ENCODE measurements at regions not wholly inside any gene's neighbourhood (a gene's known extent, or its start where the extent isn't known, plus 50 kb on each side); places are given as distances from the start of the nearest gene placed in this dataset.
"Not testable (repeated sequence)": the region's sequence is repeated elsewhere in the genome, so short reads cannot be mapped to it uniquely, and the experiment has no call there.

DNA sequence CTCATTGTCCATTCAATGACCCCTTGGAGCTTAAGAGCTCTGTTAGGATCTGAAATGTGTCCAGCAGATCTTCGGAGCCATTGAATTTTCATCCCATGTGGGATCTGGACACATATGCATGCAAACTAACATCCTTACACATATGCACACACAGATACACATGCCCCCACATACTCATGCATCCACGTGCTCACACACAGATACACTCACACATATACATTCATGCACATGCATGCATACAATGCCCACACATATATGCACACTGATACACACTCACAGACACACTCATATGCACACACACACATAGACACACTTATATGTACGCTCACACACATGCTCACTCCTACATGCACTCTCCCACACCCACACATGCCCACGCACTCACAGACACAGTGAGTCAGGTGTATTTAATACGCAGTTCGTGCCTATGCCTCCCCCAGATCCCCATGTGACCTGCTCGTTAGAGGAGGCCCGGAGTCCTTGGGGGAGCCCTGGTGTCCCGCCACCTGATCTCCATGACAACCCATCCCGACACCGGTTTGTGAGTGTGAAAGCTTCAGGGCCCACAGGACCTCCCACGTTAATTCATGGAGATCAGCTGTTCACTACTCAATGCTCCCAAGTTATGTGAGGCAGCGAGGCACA lies 121.9 kb upstream of the SULF2 start:
- no peak for DNase-seq (ENCODE audit: low read depth, low spot score)
- TF ChIP-seq, protein P1, sequence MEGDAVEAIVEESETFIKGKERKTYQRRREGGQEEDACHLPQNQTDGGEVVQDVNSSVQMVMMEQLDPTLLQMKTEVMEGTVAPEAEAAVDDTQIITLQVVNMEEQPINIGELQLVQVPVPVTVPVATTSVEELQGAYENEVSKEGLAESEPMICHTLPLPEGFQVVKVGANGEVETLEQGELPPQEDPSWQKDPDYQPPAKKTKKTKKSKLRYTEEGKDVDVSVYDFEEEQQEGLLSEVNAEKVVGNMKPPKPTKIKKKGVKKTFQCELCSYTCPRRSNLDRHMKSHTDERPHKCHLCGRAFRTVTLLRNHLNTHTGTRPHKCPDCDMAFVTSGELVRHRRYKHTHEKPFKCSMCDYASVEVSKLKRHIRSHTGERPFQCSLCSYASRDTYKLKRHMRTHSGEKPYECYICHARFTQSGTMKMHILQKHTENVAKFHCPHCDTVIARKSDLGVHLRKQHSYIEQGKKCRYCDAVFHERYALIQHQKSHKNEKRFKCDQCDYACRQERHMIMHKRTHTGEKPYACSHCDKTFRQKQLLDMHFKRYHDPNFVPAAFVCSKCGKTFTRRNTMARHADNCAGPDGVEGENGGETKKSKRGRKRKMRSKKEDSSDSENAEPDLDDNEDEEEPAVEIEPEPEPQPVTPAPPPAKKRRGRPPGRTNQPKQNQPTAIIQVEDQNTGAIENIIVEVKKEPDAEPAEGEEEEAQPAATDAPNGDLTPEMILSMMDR (IDR thresholded peaks at IDR 0.05; ENCODE audit: low read depth, low read length) = no peak
- no peak overlapping the region for H3K4me3 ChIP-seq (ENCODE audit: low read depth, low read length)
- in situ Hi-C loops (cut with HindIII; ENCODE audit: low sequenced_read_pairs) = no loop called here

DNA sequence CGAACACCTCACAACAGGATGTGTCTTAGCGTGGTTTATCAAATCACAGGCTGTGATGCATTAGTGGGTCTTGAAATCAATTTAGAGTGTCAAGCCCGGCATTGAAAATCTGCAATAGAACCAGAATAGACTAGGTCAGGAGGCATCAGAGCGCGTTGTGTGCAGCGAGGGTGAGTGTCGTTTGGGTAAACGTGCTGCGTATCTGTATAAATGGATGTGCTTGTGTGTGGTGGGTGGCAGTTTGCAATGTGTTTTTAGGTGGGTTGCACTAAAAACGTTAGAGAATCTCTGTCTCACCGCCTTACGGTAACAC lies 121.0 kb upstream of the SULF2 start:
- TF ChIP-seq, protein P1 (IDR thresholded peaks at IDR 0.05; ENCODE audit: low read depth, low read length) = no peak
- no peak for DNase-seq (ENCODE audit: low read depth, low spot score)
- in situ Hi-C loops (cut with HindIII; ENCODE audit: low sequenced_read_pairs) = no loop called here
- no peak overlapping the region for H3K4me3 ChIP-seq (ENCODE audit: low read depth, low read length)

DNA sequence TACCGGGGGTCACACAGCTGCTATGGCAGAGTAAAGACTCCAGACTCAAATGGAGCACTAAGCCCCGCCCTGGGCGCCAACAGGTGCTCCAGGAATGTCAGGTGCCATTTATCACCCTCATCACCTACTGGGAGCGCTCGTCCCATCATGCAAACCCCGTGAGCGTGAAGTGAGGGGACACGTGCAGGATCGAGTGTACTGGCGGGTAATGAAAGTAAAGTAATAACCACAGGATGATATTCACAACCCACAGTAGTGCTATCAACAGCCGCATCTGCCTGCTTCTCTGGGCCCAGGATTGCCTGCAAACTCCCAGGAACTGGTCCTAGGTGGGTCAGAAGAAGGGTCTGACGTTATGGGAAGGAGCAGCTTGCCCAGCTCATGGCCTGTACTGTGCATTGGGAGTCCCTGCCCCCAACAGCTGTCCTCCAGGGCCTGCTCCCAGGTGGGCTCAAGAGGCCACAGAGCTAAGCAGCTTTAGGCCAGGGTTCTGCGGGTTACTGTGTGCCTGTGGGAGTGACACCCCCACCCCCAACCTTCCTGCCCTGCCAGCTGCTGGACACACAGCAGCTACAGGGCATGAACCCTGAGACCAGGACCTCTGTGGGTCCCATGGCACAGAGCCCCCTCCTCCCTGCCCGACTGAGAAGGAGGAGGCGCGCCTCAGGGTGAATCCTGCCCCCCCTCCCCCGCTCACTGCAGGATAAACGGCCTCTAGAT lies 120.5 kb upstream of the SULF2 start:
- no peak for DNase-seq (ENCODE audit: low read depth, low spot score)
- in situ Hi-C loops (cut with HindIII; ENCODE audit: low sequenced_read_pairs) = no loop called here
- TF ChIP-seq, protein P1 (IDR thresholded peaks at IDR 0.05; ENCODE audit: low read depth, low read length) = no peak
- H3K4me3 ChIP-seq (ENCODE audit: low read depth, low read length) = no peak overlapping the region

DNA sequence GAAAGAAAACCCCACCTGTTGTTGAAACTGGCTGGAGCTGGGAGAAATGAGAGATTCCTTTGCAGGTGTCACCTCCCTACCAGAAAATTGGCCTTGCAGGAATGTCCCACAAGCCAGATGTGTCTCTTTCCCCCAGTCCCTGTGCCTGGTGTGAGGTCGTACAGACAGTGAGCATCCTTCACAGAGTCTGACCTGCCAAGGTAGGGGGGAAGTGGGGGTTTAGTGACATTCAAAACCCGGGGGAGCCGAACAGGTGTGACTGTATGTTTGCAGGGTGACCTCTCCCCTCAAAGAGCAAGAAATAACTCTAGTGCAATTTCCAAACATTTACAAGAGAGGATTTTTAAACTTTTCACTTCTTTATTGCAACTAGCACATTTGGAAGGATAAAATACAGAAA lies 117.7 kb upstream of the SULF2 start:
- DNase-seq (ENCODE audit: low read depth, low spot score); in situ Hi-C loops (cut with HindIII; ENCODE audit: low sequenced_read_pairs); H3K4me3 ChIP-seq (ENCODE audit: low read depth, low read length): not testable (repeated sequence)

DNA sequence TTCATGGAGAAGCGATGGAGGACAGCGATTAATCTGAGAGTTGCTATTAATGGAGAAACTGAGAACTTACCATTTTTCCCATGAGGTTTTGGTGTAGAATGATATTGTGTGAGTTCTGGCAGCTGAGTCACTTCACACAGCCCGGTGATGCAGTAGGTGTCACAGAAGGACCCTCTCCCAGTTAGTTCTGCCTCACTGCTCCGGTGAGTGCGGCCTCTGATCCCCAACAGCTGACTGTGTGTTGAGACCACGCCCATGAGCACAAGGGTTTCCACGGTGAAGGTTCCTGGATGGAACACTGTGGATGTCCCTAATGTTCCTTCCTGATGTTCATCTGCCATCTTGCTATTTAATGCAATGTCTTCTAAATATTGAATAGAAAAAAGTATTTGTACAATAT lies 114.0 kb upstream of the SULF2 start:
- in situ Hi-C loops (cut with HindIII; ENCODE audit: low sequenced_read_pairs); DNase-seq (ENCODE audit: low read depth, low spot score); H3K4me3 ChIP-seq (ENCODE audit: low read depth, low read length): not testable (repeated sequence)

DNA sequence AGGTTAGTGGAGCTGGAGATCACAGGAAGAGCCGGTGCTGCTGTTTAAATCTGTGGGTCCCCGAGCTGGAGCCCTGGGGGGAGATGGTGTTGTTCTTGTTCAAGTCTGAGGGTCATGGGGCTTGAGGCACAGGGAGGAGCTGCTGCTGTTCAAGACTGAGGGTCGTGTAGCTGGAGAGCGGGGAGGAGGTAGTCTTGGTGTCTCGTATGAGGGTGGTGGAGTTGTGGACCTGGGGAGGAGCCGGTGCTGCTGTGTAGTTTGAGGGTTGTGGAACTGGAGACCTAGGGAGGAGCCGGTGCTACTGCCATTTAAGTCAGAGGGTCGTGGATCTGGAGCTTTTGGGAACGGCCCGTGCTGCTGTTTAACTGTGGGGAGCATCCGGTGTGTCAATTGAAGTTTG lies 112.2 kb upstream of the SULF2 start:
- H3K4me3 ChIP-seq (ENCODE audit: low read depth, low read length) = no peak overlapping the region
- in situ Hi-C loops (cut with HindIII; ENCODE audit: low sequenced_read_pairs) = no loop called here
- TF ChIP-seq, protein P1 (IDR thresholded peaks at IDR 0.05; ENCODE audit: low read depth, low read length) = no peak
- no peak for DNase-seq (ENCODE audit: low read depth, low spot score)

DNA sequence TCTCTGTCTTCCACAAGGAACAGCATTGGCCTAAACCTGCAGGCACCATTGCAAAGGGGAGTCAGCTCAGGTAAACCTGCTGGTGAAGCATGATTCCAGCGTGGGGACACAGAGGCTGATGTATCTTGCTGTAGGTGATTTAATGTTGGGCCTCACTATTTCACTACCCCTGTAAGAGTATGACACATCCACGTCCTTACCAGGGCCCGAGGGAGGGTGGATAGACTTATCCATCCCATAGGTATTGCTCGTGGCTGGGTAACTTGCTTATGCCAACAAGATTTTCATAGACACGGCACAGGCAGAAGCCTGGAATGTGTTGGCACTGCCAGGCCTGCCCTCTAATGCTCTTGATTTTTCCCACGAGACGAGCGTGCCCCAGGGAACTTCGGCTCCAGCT lies 107.4 kb upstream of the SULF2 start:
- DNase-seq (ENCODE audit: low read depth, low spot score); in situ Hi-C loops (cut with HindIII; ENCODE audit: low sequenced_read_pairs); H3K4me3 ChIP-seq (ENCODE audit: low read depth, low read length): not testable (repeated sequence)

DNA sequence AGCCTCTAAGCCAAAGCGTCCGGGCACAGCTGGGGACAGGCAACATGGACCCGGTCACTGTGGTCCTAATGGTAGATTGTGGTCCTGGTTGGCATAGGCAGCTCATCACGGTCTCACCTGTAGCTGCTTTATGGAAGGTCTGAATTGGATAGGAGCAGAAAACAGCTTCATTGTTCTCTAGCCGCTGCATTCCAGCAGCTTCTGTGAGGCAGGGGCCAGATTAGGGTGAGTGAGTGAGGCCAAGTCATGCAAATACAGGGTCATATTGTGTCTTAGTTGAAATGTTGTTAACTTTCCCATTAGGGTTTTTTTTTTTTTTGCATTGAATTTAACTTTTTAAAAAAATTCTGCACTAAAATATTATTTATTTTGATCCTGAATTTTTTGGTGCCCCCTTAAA lies 105.4 kb upstream of the SULF2 start:
- DNase-seq (ENCODE audit: low read depth, low spot score); in situ Hi-C loops (cut with HindIII; ENCODE audit: low sequenced_read_pairs); H3K4me3 ChIP-seq (ENCODE audit: low read depth, low read length): not testable (repeated sequence)

DNA sequence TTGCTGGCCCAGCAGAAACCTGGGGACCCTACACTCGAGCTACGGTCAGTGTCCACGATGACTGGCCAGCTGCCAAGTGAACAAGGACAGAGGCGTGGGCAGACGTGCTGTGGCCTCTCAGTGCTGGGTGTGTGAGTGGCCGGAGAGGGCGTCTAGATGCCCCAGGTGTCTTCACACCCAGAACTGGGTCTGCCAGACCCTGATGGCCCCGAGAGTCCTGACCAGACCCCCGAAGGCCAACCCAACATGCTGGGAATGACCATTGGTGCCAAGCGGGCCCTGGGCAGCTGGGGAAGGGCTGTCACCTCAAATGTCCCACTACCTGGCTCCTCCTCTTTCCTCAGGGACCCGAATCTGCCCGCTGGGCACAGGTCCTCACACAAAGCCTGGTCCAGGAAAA lies 104.5 kb upstream of the SULF2 start:
- H3K4me3 ChIP-seq (ENCODE audit: low read depth, low read length); DNase-seq (ENCODE audit: low read depth, low spot score); in situ Hi-C loops (cut with HindIII; ENCODE audit: low sequenced_read_pairs): not testable (repeated sequence)
